Keratinocyte (primary cell): ENCODE measurements at regions not wholly inside any gene's neighbourhood (a gene's known extent, or its start where the extent isn't known, plus 50 kb on each side); places are given as distances from the start of the nearest gene placed in this dataset.

Experiments used
- DNase-seq: peaks from one replicate; pipeline ENCODE4 v3.0.0-alpha.2; 2011; ENCODE audit warnings: low read depth, missing footprints, low spot score
- FAIRE-seq: peaks from 2 replicates; lab custom pipeline; 2011; peaks lifted over from hg19 to GRCh38; lab: Jason Lieb, UNC
- H2AFZ ChIP-seq: 2 replicates; pipeline ENCODE4 v1.6.0; 2012; ENCODE audit warnings: low read length, control low read depth, inconsistent platforms; ENCODE audit not compliant: control insufficient read depth
- H3K27ac ChIP-seq: 2 replicates; pipeline ENCODE4 v1.5.1; 2011; ENCODE audit warnings: low read length; ENCODE audit not compliant: control insufficient read depth, insufficient read depth
- H3K27me3 ChIP-seq: 3 replicates; pipeline ENCODE4 v1.6.0; 2011; ENCODE audit warnings: low read length; ENCODE audit not compliant: control insufficient read depth, insufficient read depth; ENCODE audit errors: extremely low read depth
- H3K36me3 ChIP-seq, 2 experiments: 2 replicates in 1 of 2; 3 replicates in 1 of 2; pipeline ENCODE4 v1.5.1; 2011; ENCODE audit warnings: low read length in 2 of 2, mild to moderate bottlenecking in 1 of 2; ENCODE audit not compliant: control insufficient read depth in 2 of 2, insufficient read depth in 2 of 2; ENCODE audit errors: extremely low read depth in 1 of 2
- H3K4me1 ChIP-seq: 3 replicates; pipeline ENCODE4 v1.5.1; 2011; ENCODE audit warnings: low read length; ENCODE audit not compliant: control insufficient read depth, insufficient read depth; ENCODE audit errors: extremely low read depth
- H3K4me2 ChIP-seq: 3 replicates; pipeline ENCODE4 v1.6.0; 2011; ENCODE audit warnings: low read depth, low read length; ENCODE audit not compliant: control insufficient read depth, insufficient read depth; ENCODE audit errors: extremely low read depth
- H3K4me3 ChIP-seq, 3 experiments: fragments of 200-600 bp in 1 of 3; sonication (generic) in 1 of 3; 2 replicates in 2 of 3; 3 replicates in 1 of 3; pipeline ENCODE4 v1.5.1; 2011 to 2016; ENCODE audit warnings: low read length in 3 of 3, mild to moderate bottlenecking in 3 of 3, control low read depth in 2 of 3, inconsistent platforms in 1 of 3, low read depth in 1 of 3, mixed read lengths in 1 of 3, mixed run types in 1 of 3, moderate library complexity in 1 of 3; ENCODE audit not compliant: control insufficient read depth in 2 of 3, insufficient read depth in 2 of 3; ENCODE audit errors: extremely low read depth in 1 of 3
- H3K79me2 ChIP-seq: 2 replicates; pipeline ENCODE4 v1.6.0; 2012; ENCODE audit warnings: low read length; ENCODE audit not compliant: control insufficient read depth, insufficient read depth
- H3K9ac ChIP-seq: 3 replicates; pipeline ENCODE4 v1.6.0; 2011; ENCODE audit warnings: low read length; ENCODE audit not compliant: control insufficient read depth, insufficient read depth; ENCODE audit errors: extremely low read depth
- H3K9me1 ChIP-seq: 3 replicates; pipeline ENCODE4 v1.6.0; 2011; ENCODE audit warnings: low read length; ENCODE audit not compliant: control insufficient read depth, insufficient read depth; ENCODE audit errors: extremely low read depth
- H3K9me3 ChIP-seq: 2 replicates; pipeline ENCODE4 v1.5.1; 2012; ENCODE audit warnings: low read depth, low read length; ENCODE audit not compliant: control insufficient read depth
- H4K20me1 ChIP-seq: 3 replicates; pipeline ENCODE4 v1.6.0; 2011; ENCODE audit warnings: low read length; ENCODE audit not compliant: control insufficient read depth, insufficient read depth; ENCODE audit errors: extremely low read depth
- CTCF ChIP-seq, 3 experiments: IDR thresholded peaks in 1 of 3; conservative IDR thresholded peaks in 1 of 3; optimal IDR thresholded peaks in 1 of 3; 2 replicates in 2 of 3; 3 replicates in 1 of 3; pipeline versions ENCODE3 to v1.5.1; 2011; ENCODE audit warnings: low read length in 3 of 3, mild to moderate bottlenecking in 3 of 3, moderate library complexity in 2 of 3, control low read depth in 1 of 3, inconsistent platforms in 1 of 3; ENCODE audit not compliant: insufficient read depth in 2 of 3; ENCODE audit errors: extremely low read depth in 1 of 3
- EZH2 ChIP-seq: IDR thresholded peaks from one replicate; pipeline ENCODE4 v1.6.1; 2012; ENCODE audit warnings: inconsistent platforms, mild to moderate bottlenecking, low read length, moderate library complexity
- dilution Hi-C: fragments of 300-500 bp; cut with MboI; formaldehyde crosslinking; loops from one replicate; pipeline ENCODE4 v1.7.0; 2020; ENCODE audit warnings: low sequenced_read_pairs; ENCODE audit not compliant: extremely low pct_ligation_motif_present

GRCh38 chr4:83785891-83786290, 250.0 kb downstream of the GPAT3 start:
- Histone ChIP-seq H3K4me3 (no peak overlapping the region), H2AFZ (no peak overlapping the region), H3K9me1 (no peaks in the 10 kb centered on the region), H3K36me3 (no peaks in the 10 kb centered on the region), H3K9ac (no peak overlapping the region), H3K27ac (no peak overlapping the region), H4K20me1 (no peaks in the 10 kb centered on the region), H3K79me2 (no peaks in the 10 kb centered on the region), H3K4me2 (no peak overlapping the region), H3K9me3 (no peaks in the 10 kb centered on the region), H3K27me3 (no peaks in the 10 kb centered on the region), H3K4me1 (no peaks in the 10 kb centered on the region)
- TF ChIP-seq EZH2 (no peak), CTCF (optimal IDR thresholded peaks at IDR 0.05 in 1 of 3, IDR thresholded peaks at IDR 0.05 in 1 of 3, conservative IDR thresholded peaks at IDR 0.05 in 1 of 3; ENCODE audit: extremely low read depth in 1 of 3, insufficient read depth in 2 of 3, low read length in 3 of 3) (no peak)
- FAIRE-seq (no peak), DNase-seq (no peak)
- dilution Hi-C loops: no loop called here

GRCh38 chr4:83783215-83783614, 247.3 kb downstream of the GPAT3 start:
- Histone ChIP-seq H3K4me3 (no peak overlapping the region), H2AFZ (no peak overlapping the region), H3K79me2 (no peaks in the 10 kb centered on the region), H3K36me3 (no peaks in the 10 kb centered on the region), H3K27ac (no peak overlapping the region), H3K4me2 (no peak overlapping the region), H4K20me1 (no peaks in the 10 kb centered on the region), H3K9ac (no peak overlapping the region), H3K27me3 (no peaks in the 10 kb centered on the region), H3K9me1 (no peaks in the 10 kb centered on the region), H3K9me3 (no peaks in the 10 kb centered on the region), H3K4me1 (no peaks in the 10 kb centered on the region)
- DNase-seq: no peak
- TF ChIP-seq CTCF (optimal IDR thresholded peaks at IDR 0.05 in 1 of 3, IDR thresholded peaks at IDR 0.05 in 1 of 3, conservative IDR thresholded peaks at IDR 0.05 in 1 of 3; ENCODE audit: extremely low read depth in 1 of 3, insufficient read depth in 2 of 3, low read length in 3 of 3) (no peak), EZH2 (no peak)
- dilution Hi-C loops: no loop called here
- no peak for FAIRE-seq
